ENCODE measurements at regions not wholly inside any gene's neighbourhood (a gene's known extent, or its start where the extent isn't known, plus 50 kb on each side); places are given as distances from the start of the nearest gene placed in this dataset.

- Histone ChIP-seq H4K5ac (ENCODE audit: insufficient read length, low read depth, low read length) (no peak overlapping the region), H2BK15ac (ENCODE audit: low read depth, low read length) (no peak overlapping the region), H3K79me1 (ENCODE audit: insufficient read depth, low read depth, low read length, poor library complexity, severe bottlenecking) (no peaks in the 10 kb centered on the region), H3K27me3 (ENCODE audit: insufficient read depth, low read length) (no peaks in the 10 kb centered on the region), H3K27ac (ENCODE audit: insufficient read length, low read depth, low read length) (no peak overlapping the region), H3K23ac (ENCODE audit: insufficient read length, low read depth, low read length) (no peak overlapping the region), H3K4ac (ENCODE audit: low read depth, low read length) (no peak overlapping the region), H3K23me2 (ENCODE audit: insufficient read length, low read depth, low read length, poor library complexity, severe bottlenecking) (no peaks in the 10 kb centered on the region), H2BK5ac (ENCODE audit: insufficient read length, low read length) (no peak overlapping the region), H3K56ac (ENCODE audit: insufficient read length, low read depth, low read length) (no peak overlapping the region), H4K20me1 (ENCODE audit: control insufficient read depth, insufficient read depth, insufficient read length) (no peaks in the 10 kb centered on the region), H2AK5ac (ENCODE audit: insufficient read length, low read length) (no peak overlapping the region), H4K91ac (ENCODE audit: insufficient read length, low read depth, low read length) (no peak overlapping the region), H2BK20ac (ENCODE audit: low read depth, low read length, poor library complexity, severe bottlenecking) (no peak overlapping the region), H2AFZ (ENCODE audit: low read length) (no peak overlapping the region), H3K18ac (ENCODE audit: insufficient read length, low read depth, low read length) (no peak overlapping the region), H3K79me2 (ENCODE audit: insufficient read depth, low read length) (no peaks in the 10 kb centered on the region), H4K8ac (replicated peaks; ENCODE audit: insufficient read length, low read depth, low read length) (no peak overlapping the region), H3K9ac (ENCODE audit: extremely low read depth, insufficient read length, low read length) (no peak overlapping the region), H3T11ph (ENCODE audit: low read length) (no peak overlapping the region), H2BK12ac (ENCODE audit: insufficient read length, low read depth, low read length) (no peak overlapping the region), H2BK120ac (ENCODE audit: low read depth, low read length, poor library complexity, severe bottlenecking) (no peak overlapping the region), H3K14ac (ENCODE audit: insufficient read depth, low read length) (no peak overlapping the region), H3K9me3 (ENCODE audit: control insufficient read depth, low read depth, low read length) (no peaks in the 10 kb centered on the region), H3K4me2 (ENCODE audit: insufficient read depth, insufficient read length, low read length) (no peak overlapping the region), H3K4me1 (ENCODE audit: insufficient read depth, low read length) (no peaks in the 10 kb centered on the region)
- Mint-ChIP-seq H3K36me3 (ENCODE audit: insufficient read depth in 1 of 3, low read depth in 3 of 3) (peaks cover 0 to 4% (median 0%) of the 10 kb centered on the region in 3 experiments; a peak in 4 of 7 replicates), H3K4me1 (no peaks in the 10 kb centered on the region), H3K9me3 (peaks cover 0 to 3% of the 10 kb centered on the region in 2 experiments; a peak in 4 of 5 replicates), H3K4me3 (no peak overlapping the region), H3K27ac (no peak overlapping the region), H3K27me3 (ENCODE audit: low read depth) (peaks cover 4% of the 10 kb centered on the region)
- no CpG with 5 or more reads among the region's 7 CpGs for WGBS (ENCODE audit: extremely low coverage, insufficient read length, low lambda C conversion rate)
- no peak for DNase-seq
- TF ChIP-seq CTCF (conservative IDR thresholded peaks at IDR 0.05): no peak
Observed at GRCh38 chr9:95724253-95724991, 151.1 kb upstream of the ERCC6L2 start.

All from H9 (cell line).